DMS 273 (cell line): ENCODE measurements at regions not wholly inside any gene's neighbourhood (a gene's known extent, or its start where the extent isn't known, plus 50 kb on each side); places are given as distances from the start of the nearest gene placed in this dataset.
"Not testable (repeated sequence)": the region's sequence is repeated elsewhere in the genome, so short reads cannot be mapped to it uniquely, and the experiment has no call there.

Experiments used
- DNase-seq: peaks from one replicate; lab custom pipeline; 2025; ENCODE audit not compliant: unreplicated experiment; lab: John Stamatoyannopoulos, UW

GRCh38 chr5:36522746-36523065, 83.7 kb upstream of the SLC1A3 start:
- no peak for DNase-seq

DNA sequence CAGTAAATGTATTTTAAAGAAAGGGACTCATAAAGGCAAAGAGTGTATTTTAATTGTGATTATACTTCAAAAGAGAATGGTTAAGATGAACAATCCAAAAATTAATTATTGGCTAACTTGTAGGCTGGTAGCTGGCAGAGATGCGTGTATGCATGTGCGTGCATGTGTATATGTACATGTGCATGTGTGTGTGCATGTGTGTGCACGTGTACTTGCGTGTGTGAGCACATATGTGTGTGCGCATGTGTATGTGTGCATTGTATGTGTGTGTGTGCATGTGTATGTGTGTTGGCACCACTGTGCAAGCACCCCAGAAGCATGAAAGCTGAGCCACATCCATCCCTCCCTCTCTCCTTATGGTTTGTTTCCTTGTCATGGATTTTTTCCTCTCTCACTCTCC, 83.0 kb upstream of the SLC1A3 start:
- no peak for DNase-seq

DNA sequence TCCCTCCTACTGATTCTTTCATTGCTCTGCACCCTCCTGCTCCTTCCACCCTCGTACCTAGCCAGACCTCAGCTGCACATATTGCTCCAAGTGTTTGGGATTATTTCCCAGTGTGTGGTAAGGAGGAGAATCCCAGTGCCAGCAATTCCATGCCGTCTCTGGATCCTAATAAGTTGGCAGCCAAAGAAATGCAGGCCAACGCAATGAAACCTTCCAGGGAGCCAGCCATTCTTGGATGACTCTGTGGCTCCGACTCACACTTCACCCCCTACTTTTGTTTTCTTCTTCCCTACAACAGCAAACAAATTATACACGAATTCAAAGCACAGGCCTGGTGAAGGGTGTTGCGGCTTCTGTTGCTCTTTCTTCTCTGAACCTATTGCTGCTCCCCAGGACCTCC, 82.5 kb upstream of the SLC1A3 start:
- DNase-seq, result no peak

DNA sequence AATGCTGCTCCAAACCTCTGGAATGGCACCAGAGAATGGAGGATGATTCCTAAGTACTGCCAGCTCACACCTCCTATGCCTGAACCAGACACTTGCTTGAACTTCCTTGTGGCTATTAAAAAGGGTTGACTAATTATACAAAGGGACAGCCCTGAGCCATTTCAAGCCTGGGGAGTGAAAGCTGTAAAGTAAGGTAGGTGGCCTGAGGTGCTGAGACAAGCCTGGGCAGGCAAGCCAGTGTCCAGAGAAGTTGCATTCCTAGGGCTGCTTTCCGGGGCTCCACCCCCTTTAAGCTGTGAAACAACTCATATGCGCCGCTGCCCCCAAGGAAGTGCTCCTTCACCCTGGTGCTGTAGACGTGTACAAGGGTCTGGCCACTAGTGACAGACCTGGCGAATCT, 79.9 kb upstream of the SLC1A3 start:
- DNase-seq, result no peak

- DNase-seq, result no peak
Measured at GRCh38 chr5:36528588-36528987, 77.8 kb upstream of the SLC1A3 start.

- no peak for DNase-seq
Measured at GRCh38 chr5:36529142-36529541, 77.3 kb upstream of the SLC1A3 start.

- no peak for DNase-seq
Measured at GRCh38 chr5:36530215-36530614, 76.2 kb upstream of the SLC1A3 start.

GRCh38 chr5:36531401-36531800, 75.0 kb upstream of the SLC1A3 start:
- no peak for DNase-seq

GRCh38 chr5:36535378-36535777, 71.0 kb upstream of the SLC1A3 start:
- no peak for DNase-seq

DNA sequence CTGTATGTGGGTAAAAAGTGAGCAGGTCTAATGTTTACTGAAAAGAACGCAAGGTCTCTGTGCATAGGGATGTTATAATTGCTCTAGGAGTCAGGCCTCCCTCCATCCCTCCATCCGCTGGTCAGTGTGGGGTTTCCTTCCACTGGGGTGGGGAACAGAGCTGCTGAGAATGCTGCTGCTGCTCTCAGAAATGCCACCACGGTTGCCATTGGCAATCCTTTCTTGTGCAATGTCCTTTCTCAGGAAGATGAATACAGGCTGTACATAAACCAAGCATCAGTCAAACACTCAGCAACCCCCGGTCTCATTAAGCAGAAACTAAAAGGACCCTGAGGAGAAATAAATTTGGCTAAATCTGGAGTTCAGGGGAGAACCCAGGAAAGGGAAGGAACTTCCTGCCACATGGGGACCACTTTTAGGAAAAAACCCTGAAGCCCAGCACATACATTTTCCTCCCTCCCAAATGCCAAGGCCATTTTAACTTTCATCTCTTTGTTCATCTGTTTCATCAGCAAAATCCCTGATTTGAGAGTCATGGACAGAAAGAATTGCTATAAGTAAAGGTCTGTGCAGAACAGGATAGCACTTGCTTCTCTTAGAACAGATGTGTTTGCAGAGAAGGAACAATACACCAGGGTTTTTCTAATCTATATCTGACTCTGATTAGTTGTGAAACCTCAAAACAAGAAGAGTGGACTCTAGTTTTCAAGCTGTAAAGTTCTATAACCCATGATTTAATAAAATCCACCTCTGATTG, 70.4 kb upstream of the SLC1A3 start:
- no peak for DNase-seq

DNA sequence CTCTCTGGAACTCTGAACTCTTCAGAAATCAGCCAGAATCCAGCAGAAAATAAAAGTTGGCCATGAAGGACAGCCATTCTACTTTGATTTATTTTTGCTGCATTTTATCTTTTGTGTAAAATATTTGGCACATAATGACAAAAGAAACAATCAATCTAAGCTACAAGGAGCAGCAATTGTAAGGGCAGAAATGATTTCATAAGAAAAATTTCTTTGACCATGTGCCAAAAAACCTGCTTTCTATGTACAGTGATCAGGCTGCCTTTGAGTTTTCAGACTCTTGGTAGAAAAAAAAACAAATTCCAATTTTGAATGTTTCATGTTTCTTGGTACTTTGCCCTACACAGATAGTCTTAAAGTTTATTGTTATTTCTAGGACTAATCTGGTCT, 69.8 kb upstream of the SLC1A3 start:
- DNase-seq, result no peak

- no peak for DNase-seq
Measured at GRCh38 chr5:36537724-36538123, 68.7 kb upstream of the SLC1A3 start.

- DNase-seq, result no peak
Measured at GRCh38 chr5:36552651-36553393, 53.6 kb upstream of the SLC1A3 start.

DNA sequence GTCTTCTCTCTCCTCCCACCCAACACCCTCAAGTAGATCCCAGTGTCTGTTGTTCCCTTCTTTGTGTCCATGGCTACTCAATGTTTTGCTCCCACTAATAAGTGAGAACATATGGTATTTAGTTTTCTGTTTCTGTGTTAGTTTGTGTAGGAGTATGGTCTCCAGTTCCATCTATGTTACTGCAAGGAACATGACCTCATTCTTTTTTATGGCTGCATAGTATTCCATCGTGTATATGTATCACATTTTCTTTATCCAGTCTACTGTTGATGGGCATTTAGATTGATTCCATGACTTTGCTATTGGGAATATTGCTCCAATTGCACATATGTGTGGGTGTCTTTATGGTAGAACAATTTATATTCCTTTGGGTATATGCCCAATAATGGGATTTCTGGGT, 51.4 kb upstream of the SLC1A3 start:
- DNase-seq, result not testable (repeated sequence)
